IPS DF 6.9 (cell line): ENCODE measurements at regions not wholly inside any gene's neighbourhood (a gene's known extent, or its start where the extent isn't known, plus 50 kb on each side); places are given as distances from the start of the nearest gene placed in this dataset.

Experiments
- DNase-seq: peaks from one replicate; pipeline ENCODE4 v3.0.0-alpha.2; 2013; ENCODE audit warnings: low read depth, low spot score
- H3K27ac ChIP-seq: one replicate; pipeline ENCODE4 v1.5.1; 2013; ENCODE audit warnings: low read length, control low read depth
- H3K27me3 ChIP-seq: 2 replicates; pipeline ENCODE4 v1.6.1; 2013; ENCODE audit warnings: mild to moderate bottlenecking, low read length; ENCODE audit not compliant: control insufficient read depth, insufficient read depth
- H3K36me3 ChIP-seq: 2 replicates; pipeline ENCODE4 v1.6.1; 2013; ENCODE audit warnings: low read length; ENCODE audit not compliant: control insufficient read depth, insufficient read depth
- H3K4me1 ChIP-seq: 2 replicates; pipeline ENCODE4 v1.6.1; 2013; ENCODE audit warnings: low read length; ENCODE audit not compliant: control insufficient read depth, insufficient read depth
- H3K4me3 ChIP-seq: 2 replicates; pipeline ENCODE4 v1.5.1; 2013; ENCODE audit warnings: mild to moderate bottlenecking, low read length
- H3K9me3 ChIP-seq: 2 replicates; pipeline ENCODE4 v1.6.1; 2013; ENCODE audit warnings: low read length, inconsistent platforms; ENCODE audit not compliant: control insufficient read depth, insufficient read depth
- WGBS: extraction: QIAGEN DNeasy Blood & Tissue Kit; methylation state at CpG from one replicate; pipeline ENCODE4 v1.1.7; 2013; ENCODE audit warnings: mixed read lengths, missing lambda C conversion rate; ENCODE audit not compliant: insufficient read length, insufficient coverage; 5-methylcytosine and 5-hydroxymethylcytosine counted together

GRCh38 chr3:127424766-127425504, 137.1 kb upstream of the PRR20G start:
- Histone ChIP-seq H3K4me3 (no peak overlapping the region), H3K9me3 (no peaks in the 10 kb centered on the region), H3K4me1 (peaks cover 2% of the 10 kb centered on the region; the same call in 1 of the 2 replicates), H3K27me3 (no peaks in the 10 kb centered on the region), H3K36me3 (no peaks in the 10 kb centered on the region), H3K27ac (no peak overlapping the region)
- no CpG with 5 or more reads among the region's 8 CpGs for WGBS
- DNase-seq, result no peak

- Histone ChIP-seq H3K4me1 (peaks cover 2% of the 10 kb centered on the region; the same call in 1 of the 2 replicates), H3K4me3 (no peak overlapping the region)
- WGBS, result no CpG with 5 or more reads among the region's 23 CpGs
Measured at GRCh38 chr3:127423856-127424765, 136.3 kb upstream of the PRR20G start.

GRCh38 chr3:127422663-127423375, 135.0 kb upstream of the PRR20G start:
- Histone ChIP-seq H3K36me3 (no peaks in the 10 kb centered on the region), H3K27ac (no peak overlapping the region), H3K4me1 (peaks cover 3% of the 10 kb centered on the region; the same call in 1 of the 2 replicates), H3K27me3 (no peaks in the 10 kb centered on the region), H3K4me3 (no peak overlapping the region), H3K9me3 (no peaks in the 10 kb centered on the region)
- no CpG with 5 or more reads among the region's 26 CpGs for WGBS
- DNase-seq, result no peak

More at GRCh38 chr3:127423856-127424765, 136.3 kb upstream of the PRR20G start:
- no peak overlapping the region for H3K27ac ChIP-seq
- no peak for DNase-seq
- no peaks in the 10 kb centered on the region for H3K36me3 ChIP-seq
- H3K27me3 ChIP-seq, result no peaks in the 10 kb centered on the region
- no peaks in the 10 kb centered on the region for H3K9me3 ChIP-seq

- no peak overlapping the region for H3K4me3 ChIP-seq
- no peaks in the 10 kb centered on the region for H3K9me3 ChIP-seq
- no peaks in the 10 kb centered on the region for H3K36me3 ChIP-seq
- no CpG with 5 or more reads among the region's 10 CpGs for WGBS
- H3K27ac ChIP-seq, result no peak overlapping the region
- DNase-seq, result no peak
- H3K27me3 ChIP-seq, result no peaks in the 10 kb centered on the region
- peaks cover 3% of the 10 kb centered on the region; the same call in 1 of the 2 replicates for H3K4me1 ChIP-seq
Measured at GRCh38 chr3:127421943-127422662, 134.3 kb upstream of the PRR20G start.

GRCh38 chr3:127420829-127421228, 133.0 kb upstream of the PRR20G start:
- Histone ChIP-seq H3K4me1 (peaks cover 3% of the 10 kb centered on the region; the same call in 1 of the 2 replicates), H3K27me3 (no peaks in the 10 kb centered on the region), H3K27ac (no peak overlapping the region), H3K36me3 (no peaks in the 10 kb centered on the region), H3K4me3 (no peak overlapping the region), H3K9me3 (no peaks in the 10 kb centered on the region)
- no peak for DNase-seq
- WGBS, result no CpG with 5 or more reads among the region's 7 CpGs

- peaks cover 3% of the 10 kb centered on the region; the same call in 1 of the 2 replicates for H3K4me1 ChIP-seq
- no peak overlapping the region for H3K27ac ChIP-seq
- no peaks in the 10 kb centered on the region for H3K27me3 ChIP-seq
- DNase-seq, result no peak
- WGBS, result no CpG with 5 or more reads among the region's 12 CpGs
- no peaks in the 10 kb centered on the region for H3K36me3 ChIP-seq
- H3K9me3 ChIP-seq, result no peaks in the 10 kb centered on the region
- no peak overlapping the region for H3K4me3 ChIP-seq
Measured at GRCh38 chr3:127419641-127420553, 132.1 kb upstream of the PRR20G start.

GRCh38 chr3:127419182-127419581, 131.3 kb upstream of the PRR20G start:
- Histone ChIP-seq H3K9me3 (no peaks in the 10 kb centered on the region), H3K27ac (no peak overlapping the region), H3K36me3 (no peaks in the 10 kb centered on the region), H3K27me3 (no peaks in the 10 kb centered on the region), H3K4me3 (no peak overlapping the region), H3K4me1 (peaks cover 3% of the 10 kb centered on the region; the same call in 1 of the 2 replicates)
- no CpG with 5 or more reads among the region's 5 CpGs for WGBS
- DNase-seq, result no peak

- DNase-seq, result no peak
Measured at GRCh38 chr3:127418560-127419147, 130.8 kb upstream of the PRR20G start.

More at GRCh38 chr3:127418560-127419147, 130.8 kb upstream of the PRR20G start:
- Histone ChIP-seq H3K4me1 (peaks cover 3% of the 10 kb centered on the region; the same call in 1 of the 2 replicates), H3K9me3 (no peaks in the 10 kb centered on the region), H3K27ac (no peak overlapping the region), H3K36me3 (no peaks in the 10 kb centered on the region), H3K27me3 (no peaks in the 10 kb centered on the region), H3K4me3 (no peak overlapping the region)
- WGBS, result no CpG with 5 or more reads among the region's 4 CpGs
